ENCODE measurements at regions not wholly inside any gene's neighbourhood (a gene's known extent, or its start where the extent isn't known, plus 50 kb on each side); places are given as distances from the start of the nearest gene placed in this dataset.

GRCh38 chr6:92564376-92564775 lies 855.0 kb downstream of the EPHA7 start:
- Mint-ChIP-seq H3K4me3 (ENCODE audit: unreplicated experiment) (no peak overlapping the region), H3K4me1 (ENCODE audit: unreplicated experiment) (no peaks in the 10 kb centered on the region), H3K36me3 (ENCODE audit: unreplicated experiment) (no peaks in the 10 kb centered on the region), H3K27ac (ENCODE audit: unreplicated experiment) (no peak overlapping the region), H3K27me3 (ENCODE audit: unreplicated experiment) (no peaks in the 10 kb centered on the region), H3K9me3 (ENCODE audit: unreplicated experiment) (peaks cover 8% of the 10 kb centered on the region)
- no peak for DNase-seq (ENCODE audit: extremely low spot score, unreplicated experiment)
- no peak for TF ChIP-seq CTCF (IDR thresholded peaks at IDR 0.05)

GRCh38 chr6:92559611-92560010 lies 859.7 kb downstream of the EPHA7 start:
- Mint-ChIP-seq H3K36me3 (ENCODE audit: unreplicated experiment) (no peaks in the 10 kb centered on the region), H3K9me3 (ENCODE audit: unreplicated experiment) (peaks cover 3% of the 10 kb centered on the region), H3K4me3 (ENCODE audit: unreplicated experiment) (no peak overlapping the region), H3K27me3 (ENCODE audit: unreplicated experiment) (no peaks in the 10 kb centered on the region), H3K4me1 (ENCODE audit: unreplicated experiment) (peaks cover 3% of the 10 kb centered on the region), H3K27ac (ENCODE audit: unreplicated experiment) (no peak overlapping the region)
- DNase-seq (ENCODE audit: extremely low spot score, unreplicated experiment) = no peak
- no peak for TF ChIP-seq CTCF (IDR thresholded peaks at IDR 0.05)

GRCh38 chr6:92559003-92559402 lies 860.4 kb downstream of the EPHA7 start:
- no peaks in the 10 kb centered on the region for H3K27me3 Mint-ChIP-seq (ENCODE audit: unreplicated experiment)
- no peak for DNase-seq (ENCODE audit: extremely low spot score, unreplicated experiment)
- H3K4me3 Mint-ChIP-seq (ENCODE audit: unreplicated experiment) = no peak overlapping the region
- peaks cover 3% of the 10 kb centered on the region for H3K9me3 Mint-ChIP-seq (ENCODE audit: unreplicated experiment)
- no peak overlapping the region for H3K27ac Mint-ChIP-seq (ENCODE audit: unreplicated experiment)
- no peak for TF ChIP-seq CTCF (IDR thresholded peaks at IDR 0.05)
- H3K36me3 Mint-ChIP-seq (ENCODE audit: unreplicated experiment) = no peaks in the 10 kb centered on the region
- H3K4me1 Mint-ChIP-seq (ENCODE audit: unreplicated experiment) = peaks cover 3% of the 10 kb centered on the region

- Mint-ChIP-seq H3K4me1 (ENCODE audit: unreplicated experiment) (peaks cover 13% of the 10 kb centered on the region), H3K4me3 (ENCODE audit: unreplicated experiment) (no peak overlapping the region), H3K9me3 (ENCODE audit: unreplicated experiment) (peaks cover 4% of the 10 kb centered on the region), H3K27me3 (ENCODE audit: unreplicated experiment) (no peaks in the 10 kb centered on the region), H3K27ac (ENCODE audit: unreplicated experiment) (no peak overlapping the region), H3K36me3 (ENCODE audit: unreplicated experiment) (no peaks in the 10 kb centered on the region)
- DNase-seq (ENCODE audit: extremely low spot score, unreplicated experiment) = no peak
- no peak for TF ChIP-seq CTCF (IDR thresholded peaks at IDR 0.05)
Measured at GRCh38 chr6:92550501-92550900, 868.9 kb downstream of the EPHA7 start.

- Mint-ChIP-seq H3K27ac (ENCODE audit: unreplicated experiment) (peak overlapping the region; percentile 21), H3K4me1 (ENCODE audit: unreplicated experiment) (peaks cover 16% of the 10 kb centered on the region), H3K27me3 (ENCODE audit: unreplicated experiment) (no peaks in the 10 kb centered on the region), H3K4me3 (ENCODE audit: unreplicated experiment) (no peak overlapping the region), H3K9me3 (ENCODE audit: unreplicated experiment) (peaks cover 4% of the 10 kb centered on the region), H3K36me3 (ENCODE audit: unreplicated experiment) (no peaks in the 10 kb centered on the region)
- no peak for DNase-seq (ENCODE audit: extremely low spot score, unreplicated experiment)
- TF ChIP-seq CTCF (IDR thresholded peaks at IDR 0.05) = no peak
Measured at GRCh38 chr6:92545861-92546260, 873.5 kb downstream of the EPHA7 start.

All from osteocyte (in vitro differentiated cells).